HCT116 (cell line): ENCODE measurements at regions not wholly inside any gene's neighbourhood (a gene's known extent, or its start where the extent isn't known, plus 50 kb on each side); places are given as distances from the start of the nearest gene placed in this dataset.

Experiments used
- ATF3 ChIP-seq: IDR thresholded peaks from 2 replicates; pipeline ENCODE4 v1.6.1; 2012
- CTCF ChIP-seq, 3 experiments: fragments of 200-600 bp in 1 of 3; sonication (generic) in 1 of 3; IDR thresholded peaks in 2 of 3; conservative IDR thresholded peaks in 1 of 3; 2 replicates each; pipeline ENCODE4 v1.5.1; 2012 to 2017; ENCODE audit warnings: low read depth in 2 of 3, low read length in 2 of 3, antibody characterized with exemption in 1 of 3, borderline replicate concordance in 1 of 3, control low read depth in 1 of 3, mild to moderate bottlenecking in 1 of 3, mixed read lengths in 1 of 3, mixed run types in 1 of 3, moderate library complexity in 1 of 3; ENCODE audit not compliant: insufficient read depth in 1 of 3
- EZH2phosphoT487 ChIP-seq: fragments of 200-600 bp; IDR thresholded peaks from 2 replicates; pipeline ENCODE4 v1.6.1; 2018; ENCODE audit warnings: antibody characterized with exemption, borderline replicate concordance
- FOSL1 ChIP-seq: IDR thresholded peaks from 2 replicates; pipeline ENCODE4 v1.6.1; 2012; ENCODE audit warnings: low read depth
- POLR2A ChIP-seq: IDR thresholded peaks from 2 replicates; pipeline ENCODE4 v1.7.0; 2011; ENCODE audit warnings: borderline replicate concordance; ENCODE audit not compliant: insufficient read depth, insufficient read length; ENCODE audit errors: extremely low read depth
- POLR2AphosphoS5 ChIP-seq: IDR thresholded peaks from 2 replicates; pipeline ENCODE4 v1.6.1; 2011; ENCODE audit warnings: mild to moderate bottlenecking, low read depth, low read length, moderate library complexity
- SIN3A ChIP-seq: IDR thresholded peaks from 2 replicates; pipeline ENCODE4 v1.6.1; 2012; ENCODE audit warnings: low read depth
- TCF7L2 ChIP-seq: IDR thresholded peaks from 2 replicates; pipeline ENCODE4 v1.7.0; 2011; ENCODE audit warnings: borderline replicate concordance, inconsistent platforms; ENCODE audit not compliant: insufficient read depth, insufficient read length; ENCODE audit errors: extremely low read depth

- no peak for TF ChIP-seq FOSL1
- TF ChIP-seq POLR2A: no peak
- TF ChIP-seq POLR2AphosphoS5: no peak
- no peak for TF ChIP-seq ATF3
- TF ChIP-seq CTCF (IDR thresholded peaks at IDR 0.05 in 2 of 3, conservative IDR thresholded peaks at IDR 0.05 in 1 of 3; ENCODE audit: borderline replicate concordance in 1 of 3, insufficient read depth in 1 of 3, low read depth in 2 of 3, low read length in 2 of 3): no peak
- TF ChIP-seq SIN3A: no peak
- TF ChIP-seq TCF7L2: no peak
- TF ChIP-seq EZH2phosphoT487: no peak
Observed at GRCh38 chr1:102655034-102655433, 453.3 kb downstream of the COL11A1 start.
